Activated CD4-positive, alpha-beta T cell treated with anti-CD3 and anti-CD28 coated beads, Interleukin-2, amount 50 U/mL, for 4 hours (primary cell): ENCODE measurements at regions not wholly inside any gene's neighbourhood (a gene's known extent, or its start where the extent isn't known, plus 50 kb on each side); places are given as distances from the start of the nearest gene placed in this dataset.

Source experiments
- DNase-seq, 2 experiments: peaks; one replicate each; pipeline ENCODE4 v3.0.0-alpha.2; 2020

DNA sequence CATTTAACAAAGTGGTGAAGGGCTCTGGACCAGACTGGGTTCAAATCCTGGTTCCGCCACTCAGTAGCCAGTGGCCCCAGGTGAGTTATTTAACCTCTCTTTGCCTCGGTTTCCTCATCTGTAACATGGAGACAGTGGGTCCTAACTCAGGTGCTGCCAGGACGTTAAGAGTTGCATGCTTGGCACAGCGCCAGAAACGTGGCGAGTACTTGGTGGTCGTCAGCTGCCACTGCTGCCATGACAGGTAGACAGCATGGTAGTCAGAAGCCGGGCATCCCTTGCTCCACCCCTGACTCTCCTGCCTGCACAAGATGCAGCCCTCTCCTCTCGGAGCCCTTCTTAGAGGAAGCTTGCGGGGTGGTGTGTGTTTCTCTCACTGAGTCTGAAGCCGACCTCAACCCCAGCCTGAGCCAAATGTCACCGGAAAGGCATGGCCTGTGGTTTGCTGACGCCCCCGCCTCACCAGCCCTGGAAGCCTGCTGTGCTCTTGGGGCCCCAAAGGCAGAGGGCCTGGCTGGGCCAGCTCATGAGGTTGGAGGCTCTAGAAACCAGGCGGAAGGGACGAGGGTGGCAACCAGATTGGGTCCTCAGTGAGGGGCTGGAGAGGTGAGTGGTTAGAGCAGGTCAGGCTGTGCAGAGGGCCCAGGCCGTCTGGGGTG is 160.8 kb upstream of the TLE3 start:
- peak; percentile 63 to 69 for DNase-seq

DNA sequence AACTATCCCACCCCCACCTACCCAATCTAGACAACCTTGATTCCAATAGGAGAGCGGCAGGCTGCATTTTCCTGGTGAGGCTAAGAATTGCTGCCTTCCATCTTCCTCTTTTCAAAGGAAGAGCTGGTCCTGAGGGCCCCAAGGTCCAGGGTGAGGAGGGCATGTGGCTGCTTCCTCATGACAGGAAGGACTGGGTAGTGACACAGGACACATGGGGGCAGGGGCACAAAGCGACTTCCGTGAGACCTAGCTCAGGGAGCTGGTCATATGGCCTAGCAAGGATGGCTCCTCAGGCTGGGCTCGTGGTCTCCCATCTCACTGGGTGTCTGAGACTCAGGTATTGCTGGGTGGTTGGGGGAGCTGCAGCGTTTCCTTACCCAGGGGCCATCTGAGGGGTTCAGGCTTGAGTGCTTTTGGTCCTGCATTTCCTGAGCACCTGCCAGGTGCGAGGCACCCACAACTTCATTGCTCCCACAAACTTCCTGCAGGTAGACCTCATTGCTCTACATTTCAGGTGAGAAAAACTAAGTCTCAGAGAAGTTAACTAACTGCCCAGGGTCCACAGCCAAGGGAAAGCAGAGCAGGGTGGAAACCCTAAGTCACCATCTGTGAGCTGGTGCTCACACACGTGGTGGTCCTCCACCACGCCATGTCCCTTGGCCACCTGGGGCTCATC is 160.0 kb upstream of the TLE3 start:
- no peak for DNase-seq

DNA sequence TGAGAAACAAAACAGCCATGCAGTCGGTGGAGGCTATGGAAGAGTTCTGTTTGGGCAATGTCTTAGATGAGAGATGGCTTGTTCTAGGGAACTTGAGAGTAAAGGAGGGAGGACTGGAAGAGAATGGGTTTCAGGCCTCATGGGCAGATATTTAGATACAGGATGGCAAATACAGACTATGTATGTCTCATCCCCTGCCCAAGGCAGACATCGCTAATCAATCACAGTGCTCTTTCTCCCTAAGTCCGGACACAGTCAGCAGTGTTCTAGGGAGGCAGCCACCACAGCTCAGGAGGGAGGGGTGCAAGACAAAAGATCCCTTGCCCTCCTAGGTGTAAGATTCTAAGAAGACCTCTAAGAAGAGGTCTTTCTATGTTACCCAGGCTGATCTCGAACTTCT is 159.3 kb upstream of the TLE3 start:
- no peak for DNase-seq

DNA sequence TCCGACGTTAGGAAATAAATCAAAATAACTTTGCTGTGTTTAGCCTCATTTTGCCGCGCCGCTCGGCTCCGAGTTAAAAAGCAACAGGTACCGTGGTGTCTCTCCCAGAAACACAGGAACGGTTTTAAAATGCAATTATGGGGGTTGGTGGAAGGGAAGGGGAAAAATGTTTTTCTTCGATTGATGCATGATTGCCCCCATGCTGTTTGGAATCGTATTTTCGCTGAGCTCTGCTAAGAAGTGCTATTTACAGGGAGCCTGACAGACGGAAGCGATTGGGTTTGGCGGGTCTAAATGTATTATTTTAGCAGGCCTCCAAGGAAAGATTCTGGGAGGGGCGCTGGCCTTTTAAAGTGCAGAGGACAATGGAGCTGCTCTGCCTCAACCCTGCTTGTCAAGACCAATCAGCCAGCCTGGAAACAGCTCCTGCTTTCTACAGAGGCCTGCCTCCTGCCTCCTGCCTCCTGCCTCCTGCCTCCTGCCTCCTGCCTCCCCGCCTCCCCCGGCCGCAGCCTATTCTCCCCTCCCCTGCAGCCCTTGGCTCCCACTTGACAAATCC is 156.7 kb upstream of the TLE3 start:
- DNase-seq = no peak

DNA sequence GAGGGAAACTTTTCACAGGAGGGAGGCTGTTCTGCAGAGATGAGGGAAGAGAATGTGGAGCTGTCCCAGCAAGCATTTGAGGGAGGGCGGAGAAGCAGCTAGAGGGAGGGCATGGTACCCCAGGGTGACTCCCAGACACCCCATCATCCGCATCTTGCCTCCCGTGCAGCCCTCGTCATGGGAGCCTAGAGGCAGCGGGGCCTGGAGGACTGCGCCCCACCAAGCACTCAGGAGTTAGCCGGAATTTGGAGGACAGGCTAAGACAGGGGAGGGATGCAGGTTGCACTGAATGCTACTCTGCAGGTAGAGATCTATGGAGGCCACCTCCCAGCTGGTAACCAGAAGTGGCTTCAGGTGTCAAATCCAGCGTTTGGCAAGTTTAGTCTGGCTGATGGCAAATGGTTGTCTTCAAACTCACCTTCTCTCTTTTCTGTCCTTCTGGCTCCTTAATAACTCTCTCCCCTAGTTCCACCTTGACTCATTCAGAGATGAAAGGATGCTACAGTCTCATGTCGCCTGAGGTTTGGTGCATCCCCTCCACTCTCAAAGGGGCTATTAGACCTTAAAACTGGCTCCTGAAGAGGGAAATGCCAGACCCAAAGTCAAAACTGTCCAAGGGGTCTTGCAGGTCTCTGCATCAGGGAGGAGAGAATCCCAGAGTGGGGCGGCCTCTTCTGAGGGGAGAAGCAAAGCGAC is 155.9 kb upstream of the TLE3 start:
- DNase-seq = no peak

DNA sequence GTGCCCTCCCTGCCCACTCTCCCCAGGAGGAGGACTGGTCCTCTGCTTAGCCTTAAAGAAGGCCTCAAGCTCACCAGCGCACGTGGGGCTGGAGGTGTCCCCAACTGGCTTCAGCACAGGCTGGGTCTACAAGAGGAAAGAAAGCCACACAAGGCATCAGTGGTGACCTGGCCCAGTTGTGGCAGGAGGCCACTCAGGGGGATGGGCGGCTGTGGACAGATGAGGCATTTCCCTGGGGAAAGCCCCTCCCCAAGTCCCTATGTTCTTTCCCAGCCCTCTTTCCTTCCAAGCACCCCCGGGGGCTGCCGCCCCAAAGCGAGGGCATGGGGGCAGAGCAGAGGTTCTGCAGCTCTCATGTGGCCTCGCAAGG is 155.2 kb upstream of the TLE3 start:
- DNase-seq = no peak

DNA sequence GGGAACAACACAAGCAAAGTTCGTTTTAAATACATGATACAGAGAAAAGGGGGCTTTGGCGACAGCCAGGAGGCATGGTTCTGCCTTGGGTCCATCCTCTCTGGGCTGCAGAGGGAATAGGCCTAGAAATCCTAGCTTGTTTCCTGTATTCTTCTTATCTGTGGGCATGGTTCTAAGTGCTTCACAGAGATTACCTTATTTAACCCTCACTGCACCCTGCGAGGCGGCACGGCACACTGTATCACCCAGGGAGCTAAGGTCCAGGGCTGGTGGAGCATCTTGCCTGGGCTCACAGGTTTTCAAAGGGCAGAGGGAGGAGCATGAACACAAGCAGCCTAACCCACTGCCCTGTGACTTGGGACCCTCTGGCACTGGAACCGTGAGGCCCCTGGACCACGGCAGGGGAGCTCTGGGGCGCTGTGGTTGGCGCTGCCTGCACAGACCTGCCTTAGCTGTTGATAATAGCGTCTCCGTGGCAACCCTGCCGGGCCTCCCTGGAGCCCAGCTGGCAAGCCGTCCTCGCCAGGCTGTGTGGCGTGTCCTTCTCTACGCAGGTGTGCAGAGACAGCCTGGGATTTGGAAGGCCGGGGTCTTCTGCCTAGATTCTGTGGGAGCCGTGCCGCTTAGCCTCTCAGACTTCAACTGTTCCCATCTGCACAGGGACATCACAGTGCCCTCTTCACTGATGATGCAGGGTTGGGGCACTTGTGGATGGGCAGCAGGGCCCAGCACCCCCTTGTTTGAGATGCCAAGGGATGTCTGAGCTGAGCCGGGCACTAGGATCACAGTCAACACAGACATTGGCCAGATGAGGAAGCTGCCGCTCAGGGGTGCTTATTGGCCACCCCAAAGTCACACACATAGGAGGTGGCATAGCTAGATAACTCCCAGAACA is 154.6 kb upstream of the TLE3 start:
- no peak for DNase-seq

DNA sequence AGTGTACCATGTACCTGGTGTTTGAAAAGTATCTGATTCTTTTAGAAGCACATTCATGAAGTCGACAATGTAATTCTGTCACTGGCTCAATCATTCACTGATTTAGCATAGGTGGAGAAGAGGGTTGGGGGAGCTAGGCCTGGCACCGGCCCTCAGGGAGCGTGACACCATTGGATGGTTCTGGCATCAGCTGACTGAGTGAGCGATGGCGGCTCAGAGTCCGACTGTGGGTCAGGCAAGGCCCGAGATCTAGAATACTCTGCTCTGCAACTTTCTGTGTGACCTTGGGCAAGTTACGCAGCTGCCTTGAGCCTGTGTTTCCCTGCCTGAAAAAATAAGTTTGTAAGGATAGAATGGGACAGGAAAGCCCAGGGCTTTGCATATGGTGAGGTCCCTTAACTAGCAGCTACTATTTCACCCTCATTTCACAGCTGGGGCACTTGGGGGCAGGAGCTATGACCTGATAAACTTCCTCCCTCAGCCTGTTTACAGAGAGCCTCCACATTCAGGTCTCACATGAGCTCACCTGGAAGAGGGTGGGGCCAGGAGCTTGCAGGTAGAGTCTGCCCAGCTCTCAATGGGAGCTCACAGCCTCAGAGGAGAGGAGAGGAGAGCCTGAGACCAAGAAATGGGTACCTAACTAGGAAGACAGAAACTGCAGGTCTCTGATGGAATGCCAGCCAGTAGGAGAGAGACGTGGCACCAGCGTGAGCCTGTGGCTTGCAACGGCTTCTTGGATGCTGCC is 153.7 kb upstream of the TLE3 start:
- DNase-seq = no peak

DNA sequence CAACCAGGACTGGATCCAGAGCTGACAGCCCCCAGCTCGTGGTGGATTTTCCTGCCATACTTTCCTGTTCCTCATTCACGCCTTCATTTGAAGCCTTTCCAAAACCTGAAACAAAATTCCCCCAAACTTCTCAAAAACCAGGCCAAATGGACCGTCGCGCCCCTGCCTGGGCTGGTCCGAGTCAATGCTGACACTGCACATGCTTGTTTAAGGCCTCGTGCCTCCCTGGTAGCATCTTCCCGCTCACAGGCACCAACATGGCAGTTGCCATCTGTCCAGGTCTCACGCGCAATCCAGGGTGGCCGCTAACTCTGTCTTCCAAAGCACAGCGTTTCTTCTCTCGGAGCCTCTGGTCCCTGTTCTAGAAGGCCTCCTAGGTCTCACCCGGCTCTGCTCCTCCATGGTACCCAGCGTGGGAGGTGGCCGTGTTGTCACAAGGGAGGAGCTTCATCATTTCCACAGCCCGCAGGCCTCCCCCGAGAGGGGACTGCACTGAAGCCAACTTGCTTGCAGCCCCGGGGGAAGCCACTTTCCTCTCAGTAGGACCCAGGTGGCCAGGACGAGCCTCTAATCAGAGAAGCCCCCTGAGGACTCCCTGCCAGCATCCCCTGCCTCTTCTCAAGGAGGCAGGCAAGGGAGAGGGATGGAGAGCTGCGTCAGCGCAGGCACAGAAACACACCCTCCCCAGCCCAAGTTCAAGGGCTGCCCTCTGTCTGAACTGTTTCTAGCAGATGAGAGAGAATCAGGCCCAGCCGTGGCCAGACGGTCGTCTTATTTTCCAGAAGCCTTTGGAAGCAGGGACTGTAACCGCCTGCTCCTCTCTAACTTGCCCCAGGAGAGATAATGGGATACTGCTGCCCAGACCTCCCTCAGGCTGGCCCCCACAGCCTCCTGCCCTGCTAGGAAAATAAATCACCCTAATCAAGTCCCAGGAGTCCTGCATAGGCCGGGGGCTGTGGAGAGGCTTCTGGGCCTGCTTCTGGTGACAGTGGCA is 152.8 kb upstream of the TLE3 start:
- no peak for DNase-seq

DNA sequence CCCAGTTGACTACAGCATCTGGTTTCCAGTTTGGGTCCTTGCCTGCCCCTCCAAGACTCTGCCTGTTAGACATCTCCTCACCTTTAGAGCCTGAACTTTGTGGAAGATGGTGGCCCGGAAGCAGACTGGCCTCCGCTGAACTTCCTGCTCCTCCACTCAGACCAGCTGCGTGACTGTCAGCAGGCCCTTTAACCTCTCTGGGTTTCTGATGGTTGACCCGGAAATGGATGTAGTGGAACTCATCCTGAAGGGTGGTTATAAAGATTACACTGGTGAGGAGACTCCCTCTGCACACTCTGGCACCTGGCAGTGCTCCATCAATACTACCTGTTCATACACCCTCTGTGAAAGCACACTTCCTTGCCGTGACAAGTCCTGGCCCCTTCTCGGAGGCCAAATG is 151.9 kb upstream of the TLE3 start:
- no peak for DNase-seq

DNA sequence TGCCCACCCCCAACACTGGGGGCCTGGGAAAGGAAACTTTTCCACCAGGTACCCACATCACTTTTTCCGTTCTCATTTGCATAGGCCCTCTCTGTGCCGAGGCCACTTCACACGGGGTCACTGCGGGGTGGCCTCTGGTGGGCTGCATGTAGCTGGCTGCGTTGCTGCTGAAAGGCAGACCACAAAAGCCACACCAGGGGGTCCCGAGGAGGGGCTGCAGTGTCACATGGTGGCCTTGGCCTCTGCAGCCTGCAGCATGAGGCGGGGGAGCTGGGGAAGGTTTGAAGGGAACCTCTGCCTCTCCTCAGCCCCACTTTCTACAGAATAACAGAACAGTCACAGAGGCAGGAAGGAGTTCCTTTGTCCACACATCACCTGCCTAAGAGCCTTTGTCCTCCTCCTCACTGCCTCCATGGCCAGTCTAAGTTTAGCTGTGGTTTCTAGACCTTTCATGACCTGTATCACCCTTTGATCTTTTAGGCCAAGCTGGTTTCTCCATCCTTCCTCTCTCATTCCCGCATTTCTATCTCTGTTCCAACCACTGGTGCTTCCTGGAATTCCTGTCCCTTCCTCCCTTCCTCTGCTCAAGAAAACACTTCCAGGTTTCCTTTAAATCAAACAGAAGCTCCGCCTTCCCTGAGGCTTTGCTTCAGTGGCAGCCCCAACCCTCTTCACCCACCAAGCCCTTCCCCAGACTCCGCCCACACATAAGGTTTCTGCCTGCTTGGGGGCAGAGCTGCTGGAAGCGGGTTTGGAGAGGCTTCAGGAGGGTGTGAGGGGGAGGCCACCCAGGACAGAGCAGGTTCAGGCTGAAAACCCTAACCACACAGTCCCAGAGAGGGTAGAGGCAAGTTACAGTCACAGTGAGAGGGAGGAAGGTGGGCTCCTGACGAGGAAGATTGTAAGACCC is 150.7 kb upstream of the TLE3 start:
- DNase-seq = no peak

DNA sequence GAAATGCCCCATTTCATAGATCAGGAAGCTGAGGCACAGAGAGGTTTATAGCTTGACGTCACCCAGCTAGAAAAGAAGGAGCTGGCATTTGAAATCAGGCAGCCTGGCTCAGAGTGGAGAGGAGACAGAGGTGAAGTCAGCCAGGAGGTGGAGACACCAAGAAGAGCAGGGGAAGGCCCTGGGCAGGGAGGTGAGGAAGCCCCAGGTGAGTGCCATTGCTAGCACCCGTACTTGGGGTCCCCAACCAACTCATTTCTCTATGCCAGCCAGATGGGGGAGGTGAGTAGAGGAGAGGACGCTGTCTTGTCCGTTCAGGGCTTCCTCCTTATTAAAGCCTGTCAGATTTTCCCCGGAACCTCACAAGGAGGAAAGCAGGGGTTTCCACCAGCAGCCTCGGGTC is 149.6 kb upstream of the TLE3 start:
- DNase-seq = no peak

DNA sequence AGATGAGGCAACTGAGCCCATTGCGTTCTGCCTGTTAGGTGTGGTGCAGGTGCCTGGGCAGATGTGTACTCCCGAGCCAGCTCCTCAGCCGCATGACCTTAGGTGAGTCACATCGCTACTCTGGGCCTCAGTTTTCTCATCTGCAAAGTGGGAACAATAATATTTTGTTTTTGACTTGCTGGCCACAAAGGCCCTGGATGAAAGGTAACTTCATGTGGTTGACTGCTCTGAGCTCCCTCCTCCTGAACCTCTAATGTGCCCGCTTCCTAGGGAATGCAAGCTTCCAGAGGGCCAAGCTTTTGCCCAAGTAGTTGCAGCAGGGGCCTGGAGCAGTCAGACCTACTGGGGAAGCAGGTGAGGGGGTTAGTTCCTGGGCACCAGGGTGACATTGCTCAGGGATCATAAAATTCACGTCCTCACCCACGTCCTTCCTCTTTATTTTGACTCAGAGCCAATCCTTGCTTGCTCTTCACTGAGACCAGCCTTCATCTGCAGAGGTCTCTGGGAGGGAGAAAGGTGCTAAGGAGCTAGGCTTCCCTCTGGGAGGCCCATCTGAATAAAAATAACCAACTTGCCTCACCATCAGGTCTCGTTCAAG is 149.0 kb upstream of the TLE3 start:
- no peak for DNase-seq

DNA sequence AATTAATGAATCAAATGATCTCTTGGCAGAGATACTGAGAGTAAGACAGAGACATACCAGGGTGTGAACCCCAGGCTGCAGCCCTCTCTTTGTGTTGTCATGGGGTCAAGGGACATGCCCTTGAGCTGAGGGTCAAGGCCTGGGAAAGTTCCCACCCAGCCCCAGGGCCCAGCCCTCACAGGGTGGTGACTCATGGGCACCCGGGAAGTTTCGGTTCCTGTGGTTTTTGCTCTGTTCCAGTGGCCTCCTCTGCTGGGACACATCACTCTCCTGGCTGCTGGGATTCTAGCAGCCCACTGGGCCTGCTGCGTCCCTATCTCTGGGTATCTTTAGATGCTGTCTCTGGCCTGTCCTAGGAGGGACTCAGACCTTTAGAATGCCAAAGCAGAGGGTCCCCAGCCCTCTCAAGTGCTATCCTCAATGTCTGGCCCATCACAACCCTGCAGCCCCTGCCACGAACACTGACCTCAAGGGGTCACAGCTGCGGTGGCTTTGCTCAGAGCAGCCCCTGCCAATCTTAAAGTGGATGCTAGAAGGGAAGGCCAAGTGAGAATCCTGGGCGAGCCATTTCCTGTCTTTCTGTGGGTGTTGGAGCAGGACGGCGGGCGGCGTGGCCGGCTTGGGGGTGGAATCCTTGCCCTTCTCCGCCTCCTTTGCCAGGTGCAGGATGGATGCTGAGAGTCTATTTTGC is 148.4 kb upstream of the TLE3 start:
- no peak for DNase-seq

DNA sequence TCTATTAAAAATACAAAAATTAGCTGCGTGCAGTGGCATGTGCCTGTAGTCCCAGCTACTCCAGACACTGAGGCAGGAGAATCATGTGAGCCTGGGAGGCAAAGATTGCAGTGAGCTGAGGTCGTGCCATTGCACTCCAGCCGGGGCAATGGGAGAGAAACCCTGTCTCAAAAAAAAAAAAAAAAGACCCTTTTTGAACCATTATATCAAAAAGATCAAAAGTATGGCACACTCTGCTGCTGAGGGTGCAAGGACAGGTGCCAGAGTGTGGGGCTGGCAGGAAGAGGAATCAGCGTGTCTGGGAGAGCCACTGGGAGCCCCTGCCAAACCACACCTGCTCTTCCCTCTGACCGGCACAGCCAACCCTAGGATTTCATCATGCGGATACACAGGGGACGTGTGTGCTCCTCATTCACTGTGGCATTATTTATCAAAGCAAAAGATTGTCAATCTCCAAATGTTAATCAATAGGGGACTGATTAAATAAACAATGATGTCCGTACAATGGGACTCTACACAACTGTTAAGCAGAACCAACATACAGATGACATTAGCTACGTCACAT is 147.3 kb upstream of the TLE3 start:
- DNase-seq = no peak

DNA sequence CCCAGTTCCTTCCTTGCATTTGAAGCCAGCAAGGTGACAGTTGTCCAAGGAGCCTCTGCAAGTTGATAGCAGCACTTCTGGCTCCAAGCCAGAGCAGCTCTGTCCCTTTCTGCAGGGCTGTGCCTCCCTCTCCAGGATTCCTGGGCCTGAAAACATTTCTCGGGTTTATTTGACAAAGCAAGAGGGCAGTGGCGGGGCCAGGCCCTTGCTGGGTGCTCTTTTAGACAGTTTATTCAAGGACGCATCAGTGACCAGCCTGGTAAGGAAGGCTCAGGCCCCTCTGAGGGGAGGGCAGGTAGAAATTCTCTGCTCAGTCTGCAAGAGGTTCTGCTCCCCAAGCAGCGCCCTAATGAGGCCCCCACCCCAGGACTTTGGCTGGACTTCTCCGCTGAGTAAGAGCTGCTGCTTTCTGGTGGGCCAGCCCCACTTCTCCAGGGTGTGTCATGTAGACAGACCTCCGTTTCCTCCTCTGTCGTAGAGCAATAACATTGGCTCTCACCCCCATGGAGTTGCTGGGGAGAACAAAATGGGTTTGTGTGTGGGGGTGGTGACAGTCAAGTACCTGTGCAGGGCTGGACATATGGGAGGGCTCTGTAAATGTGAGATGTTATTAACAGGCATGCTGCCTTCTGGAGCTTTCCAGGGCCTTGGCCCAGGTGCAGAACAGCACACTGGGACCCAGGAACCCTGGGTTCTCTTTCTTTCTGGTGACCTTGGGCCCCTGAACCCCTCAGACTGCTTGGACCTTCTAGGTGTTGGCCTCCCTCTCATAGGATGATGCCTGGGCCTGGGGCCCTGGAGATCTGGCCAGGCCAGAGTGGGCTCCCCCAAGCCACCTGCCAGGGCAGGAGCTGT is 146.2 kb upstream of the TLE3 start:
- no peak for DNase-seq

DNA sequence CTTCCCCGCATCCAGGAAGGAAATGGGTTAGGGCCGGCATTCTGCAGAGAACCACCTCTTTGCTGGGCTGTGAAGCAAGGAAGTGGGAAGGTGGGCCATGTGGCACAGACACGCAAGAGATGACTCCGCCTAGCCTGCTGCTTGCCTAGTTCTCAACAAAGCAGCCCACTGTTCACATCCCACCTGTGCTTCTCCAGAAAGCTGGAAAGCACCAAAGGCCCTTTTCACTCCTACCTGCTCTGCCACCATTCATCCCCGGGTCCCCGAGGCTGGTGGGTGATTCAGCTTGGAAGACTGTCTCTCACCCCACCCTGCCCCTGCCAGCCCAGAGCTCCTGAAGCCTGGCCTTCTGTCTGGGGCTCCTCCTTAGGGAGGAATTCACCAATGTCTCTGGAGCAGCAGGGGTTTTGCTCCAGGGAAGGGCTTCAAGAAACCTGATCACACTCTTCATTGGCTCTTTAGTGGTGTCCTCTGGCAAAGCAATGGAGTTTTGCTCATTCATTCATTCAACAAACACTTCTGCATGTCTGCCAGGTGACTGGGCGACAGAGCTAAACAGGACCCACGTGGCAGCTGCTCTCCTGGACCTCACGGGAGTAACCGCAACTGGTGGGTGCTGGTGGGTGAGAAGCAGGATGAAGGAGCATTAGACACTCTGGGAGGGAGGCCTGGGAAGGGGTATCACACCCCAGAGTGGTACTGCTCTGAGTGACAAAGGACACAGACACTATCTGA is 145.4 kb upstream of the TLE3 start:
- no peak for DNase-seq
